Lower lobe of right lung (tissue), 2 donors: ENCODE measurements at regions not wholly inside any gene's neighbourhood (a gene's known extent, or its start where the extent isn't known, plus 50 kb on each side); places are given as distances from the start of the nearest gene placed in this dataset.

Source experiments
- ATAC-seq, 2 donors: fragments of 200-7000 bp; cut with Tn5 transposase; one replicate each; pipeline ENCODE4 v1.9.1; 2020 to 2022; ENCODE audit warnings: mild to moderate bottlenecking in 2 of 2, moderate library complexity in 2 of 2
- DNase-seq: peaks from one replicate; pipeline ENCODE4 v3.0.0-alpha.2; 2020
- H3K27ac ChIP-seq: fragments of 200-600 bp; one replicate; pipeline ENCODE4 v1.8.0; 2022
- H3K27me3 ChIP-seq: fragments of 200-600 bp; one replicate; pipeline ENCODE4 v1.8.0; 2022; ENCODE audit warnings: low read depth
- H3K36me3 ChIP-seq: fragments of 200-600 bp; one replicate; pipeline ENCODE4 v1.8.0; 2022; ENCODE audit warnings: mild to moderate bottlenecking
- H3K4me1 ChIP-seq: fragments of 200-600 bp; one replicate; pipeline ENCODE4 v1.8.0; 2022
- H3K4me3 ChIP-seq: fragments of 200-600 bp; one replicate; pipeline ENCODE4 v1.8.0; 2022; ENCODE audit warnings: mild to moderate bottlenecking
- H3K9me3 ChIP-seq: fragments of 200-600 bp; one replicate; pipeline ENCODE4 v1.8.0; 2022
- CTCF ChIP-seq: fragments of 200-600 bp; IDR thresholded peaks from one replicate; pipeline ENCODE4 v1.8.0; 2022; ENCODE audit warnings: antibody characterized with exemption, mild to moderate bottlenecking
- intact Hi-C: fragments of 100-400 bp; cut with DNase I; formaldehyde crosslinking; loops from one replicate; pipeline ENCODE4 v1.11.0; 2022
- donor health status: DM: no; HTN: yes; CAD: no; lungs with severe emphysema.

GRCh38 chr1:98130408-98130807 is 209.6 kb upstream of the DPYD start:
- Histone ChIP-seq H3K27ac (no peak overlapping the region), H3K4me1 (no peaks in the 10 kb centered on the region), H3K36me3 (no peaks in the 10 kb centered on the region), H3K27me3 (no peaks in the 10 kb centered on the region), H3K4me3 (no peak overlapping the region), H3K9me3 (no peaks in the 10 kb centered on the region)
- no peak for DNase-seq
- intact Hi-C loops: no loop called here
- ATAC-seq: no peak
- TF ChIP-seq CTCF: no peak

GRCh38 chr1:98129491-98129890 is 208.7 kb upstream of the DPYD start:
- Histone ChIP-seq H3K36me3 (no peaks in the 10 kb centered on the region), H3K4me1 (no peaks in the 10 kb centered on the region), H3K27ac (no peak overlapping the region), H3K9me3 (no peaks in the 10 kb centered on the region), H3K27me3 (no peaks in the 10 kb centered on the region), H3K4me3 (no peak overlapping the region)
- DNase-seq (no peak), ATAC-seq (no peak)
- intact Hi-C loops: no loop called here
- no peak for TF ChIP-seq CTCF

GRCh38 chr1:98126740-98127139 is 205.9 kb upstream of the DPYD start:
- ATAC-seq: no peak
- H3K27me3 ChIP-seq: no peaks in the 10 kb centered on the region
- no peaks in the 10 kb centered on the region for H3K4me1 ChIP-seq
- no peak overlapping the region for H3K4me3 ChIP-seq
- H3K36me3 ChIP-seq: no peaks in the 10 kb centered on the region
- H3K27ac ChIP-seq: no peak overlapping the region
- no peaks in the 10 kb centered on the region for H3K9me3 ChIP-seq
- intact Hi-C loops: no loop called here
- no peak for TF ChIP-seq CTCF
- no peak for DNase-seq

GRCh38 chr1:98121646-98122045 is 200.8 kb upstream of the DPYD start:
- intact Hi-C loops: no loop called here
- DNase-seq (no peak), ATAC-seq (no peak)
- Histone ChIP-seq H3K27ac (no peak overlapping the region), H3K27me3 (no peaks in the 10 kb centered on the region), H3K4me3 (no peak overlapping the region), H3K4me1 (no peaks in the 10 kb centered on the region), H3K9me3 (no peaks in the 10 kb centered on the region), H3K36me3 (no peaks in the 10 kb centered on the region)
- TF ChIP-seq CTCF: no peak

- no peak for TF ChIP-seq CTCF
These were observed 199.0 kb upstream of the DPYD start for GRCh38 chr1:98119796-98120195.

GRCh38 chr1:98113811-98114210 is 193.0 kb upstream of the DPYD start:
- Histone ChIP-seq H3K4me1 (no peaks in the 10 kb centered on the region), H3K27me3 (no peaks in the 10 kb centered on the region), H3K4me3 (no peak overlapping the region), H3K27ac (no peak overlapping the region), H3K9me3 (no peaks in the 10 kb centered on the region), H3K36me3 (no peaks in the 10 kb centered on the region)
- DNase-seq: no peak
- intact Hi-C loops: no loop called here
- ATAC-seq: no peak
- TF ChIP-seq CTCF: no peak

More at GRCh38 chr1:98119796-98120195, 199.0 kb upstream of the DPYD start:
- H3K9me3 ChIP-seq: no peaks in the 10 kb centered on the region
- H3K36me3 ChIP-seq: no peaks in the 10 kb centered on the region
- H3K27me3 ChIP-seq: no peaks in the 10 kb centered on the region
- ATAC-seq: no peak
- no peaks in the 10 kb centered on the region for H3K4me1 ChIP-seq
- no peak for DNase-seq
- no peak overlapping the region for H3K27ac ChIP-seq
- no peak overlapping the region for H3K4me3 ChIP-seq
- intact Hi-C loops: no loop called here
